HG03135 (cell line): ENCODE measurements at regions not wholly inside any gene's neighbourhood (a gene's known extent, or its start where the extent isn't known, plus 50 kb on each side); places are given as distances from the start of the nearest gene placed in this dataset.
"Not testable (repeated sequence)": the region's sequence is repeated elsewhere in the genome, so short reads cannot be mapped to it uniquely, and the experiment has no call there.

Source experiments
- ATAC-seq: cut with Tn5 transposase; IDR thresholded peaks from one replicate; pipeline ENCODE4 v1.9.1; 2021; ENCODE audit warnings: mild to moderate bottlenecking, moderate library complexity; ENCODE audit not compliant: unreplicated experiment

- no peak for ATAC-seq
Observed at GRCh38 chr11:96761451-96761850, 371.6 kb downstream of the JRKL start.

DNA sequence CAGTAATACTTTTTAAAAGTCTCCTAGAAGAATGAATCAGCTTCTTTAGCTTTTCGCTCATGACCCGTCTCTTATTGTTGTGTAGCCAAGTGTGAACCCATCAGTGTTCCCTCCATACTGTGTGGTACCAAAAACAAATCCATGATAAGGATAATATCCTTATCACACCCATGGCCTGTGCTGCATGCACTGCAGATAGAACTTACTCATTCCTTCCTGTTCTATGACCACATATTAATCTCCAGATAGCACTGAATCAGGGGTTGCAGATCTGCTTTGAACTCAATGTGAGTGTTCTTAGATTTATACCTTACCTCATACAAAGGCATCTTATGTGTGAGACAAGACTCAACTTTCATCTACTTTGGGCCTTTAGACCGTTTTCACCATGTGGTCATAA lies 373.4 kb downstream of the JRKL start:
- ATAC-seq, result no peak

GRCh38 chr11:96778272-96778671 lies 388.5 kb downstream of the JRKL start:
- ATAC-seq, result no peak

DNA sequence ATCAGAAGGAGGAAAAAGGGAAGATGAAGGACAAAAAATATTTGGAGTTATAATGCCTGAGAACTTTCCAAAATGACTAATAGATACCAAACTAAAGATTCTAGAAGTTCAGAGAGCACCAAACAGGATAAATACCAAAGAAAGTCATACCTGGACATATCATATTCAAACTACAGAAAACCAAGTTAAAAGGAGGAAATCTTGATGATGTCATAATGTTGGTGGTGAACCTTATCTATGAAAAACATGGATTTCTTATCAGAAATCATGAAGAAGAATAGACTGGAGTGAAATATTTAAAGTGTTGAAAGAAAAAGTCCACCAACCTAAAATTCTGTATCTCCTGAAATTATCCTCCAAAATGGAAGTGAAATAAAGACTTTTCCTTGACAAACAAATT lies 389.2 kb downstream of the JRKL start:
- ATAC-seq, result no peak

- no peak for ATAC-seq
Observed at GRCh38 chr11:96781082-96781481, 391.3 kb downstream of the JRKL start.

- ATAC-seq, result no peak
Observed at GRCh38 chr11:96782632-96783031, 392.8 kb downstream of the JRKL start.

DNA sequence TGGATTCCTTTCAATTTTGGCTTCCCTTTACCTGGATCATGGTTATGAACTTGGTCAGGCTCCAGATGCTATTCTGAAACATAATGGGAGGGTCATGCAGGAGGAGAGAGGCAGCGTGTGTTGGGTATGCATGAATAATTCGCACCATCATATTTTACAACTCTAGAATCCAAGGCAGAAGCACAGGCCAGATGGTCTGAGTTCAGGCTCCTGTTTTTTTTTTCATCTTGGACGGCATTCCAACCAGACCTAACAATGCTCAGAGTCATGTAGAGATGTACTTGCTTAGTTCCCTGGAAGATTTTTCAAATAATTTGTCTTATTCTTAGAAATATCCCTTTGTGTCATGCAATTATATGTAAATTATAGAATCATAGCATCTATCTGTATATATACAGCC lies 393.5 kb downstream of the JRKL start:
- no peak for ATAC-seq

DNA sequence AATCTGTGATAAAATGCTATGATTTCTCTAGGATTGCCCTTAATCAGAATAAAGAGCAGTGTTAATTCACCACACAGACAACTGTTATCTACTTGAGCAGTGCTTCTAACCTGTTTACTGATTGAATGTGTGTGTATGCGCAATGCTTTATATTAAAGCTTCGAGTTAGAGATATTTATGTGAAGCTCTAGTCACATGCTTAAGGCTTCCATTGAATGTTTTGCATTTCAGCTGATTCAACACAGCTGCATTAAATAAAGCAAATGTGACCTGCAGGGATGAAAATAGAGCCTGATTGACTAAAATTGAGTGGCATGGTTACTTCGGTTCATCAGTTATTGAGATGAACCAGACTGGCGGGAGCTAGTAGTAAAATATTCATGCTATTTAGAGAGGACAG lies 395.3 kb downstream of the JRKL start:
- no peak for ATAC-seq

DNA sequence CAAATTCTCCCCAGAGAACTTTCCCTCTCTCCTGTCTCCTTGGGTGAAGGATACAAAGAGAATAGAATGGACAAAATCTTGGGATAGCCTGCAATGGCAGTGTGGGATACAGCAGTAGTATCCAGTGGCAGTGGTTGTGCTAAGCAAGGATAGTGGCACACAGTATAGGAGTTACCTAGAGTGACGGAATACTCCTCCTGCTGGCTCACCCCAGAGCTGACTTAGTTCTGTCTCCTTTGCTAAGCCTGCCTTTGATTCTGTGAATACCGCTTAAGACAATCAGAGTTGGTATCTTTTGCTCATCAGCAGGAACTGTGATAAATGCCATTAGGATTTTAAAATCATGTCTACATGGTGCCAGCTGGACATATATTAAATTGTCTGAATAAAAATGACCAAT lies 404.3 kb downstream of the JRKL start:
- ATAC-seq, result no peak

- no peak for ATAC-seq
Observed at GRCh38 chr11:96798445-96798844, 408.6 kb downstream of the JRKL start.

DNA sequence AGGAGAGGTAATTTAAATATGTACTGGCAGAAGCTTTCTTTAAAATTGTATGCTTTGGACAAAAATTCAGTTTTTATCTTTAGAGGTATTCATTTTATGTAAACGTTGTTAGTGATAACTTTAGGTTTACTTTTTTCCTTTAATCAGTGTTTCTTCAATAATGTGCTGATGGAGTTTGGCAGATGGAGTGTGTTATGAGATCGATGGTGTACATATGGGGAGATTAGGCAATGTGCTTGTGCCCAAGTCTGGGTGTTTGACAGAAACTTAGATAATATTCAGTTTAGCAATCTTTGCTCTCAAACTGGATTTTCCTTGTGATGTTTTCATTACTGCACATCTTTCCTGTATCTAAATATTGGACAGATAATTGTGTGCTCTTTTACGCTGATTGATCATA lies 425.4 kb downstream of the JRKL start:
- no peak for ATAC-seq

GRCh38 chr11:96817482-96818399 lies 427.9 kb downstream of the JRKL start:
- ATAC-seq, result no peak

- ATAC-seq, result no peak
Observed at GRCh38 chr11:96827164-96827563, 437.4 kb downstream of the JRKL start.

DNA sequence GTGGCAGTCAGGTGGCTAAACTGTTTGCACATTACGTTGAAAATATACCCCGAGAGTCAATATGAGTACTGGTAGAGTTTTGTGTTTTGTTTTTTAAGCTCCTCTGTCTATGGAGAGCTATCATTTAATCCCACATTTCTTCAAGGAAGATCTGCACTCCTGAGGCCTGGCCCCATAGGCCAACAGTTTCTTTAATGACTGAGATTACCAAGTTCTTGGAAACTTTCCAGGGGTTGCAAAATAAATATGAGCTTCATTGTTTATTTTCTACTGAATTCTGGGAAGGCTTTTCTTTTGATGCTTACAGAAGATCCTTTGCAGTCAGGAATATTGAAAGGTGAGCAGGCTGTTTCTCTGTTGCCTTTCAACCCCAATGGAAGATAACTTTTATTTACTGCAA lies 452.0 kb downstream of the JRKL start:
- no peak for ATAC-seq

- ATAC-seq, result no peak
Observed at GRCh38 chr11:96842731-96843130, 452.9 kb downstream of the JRKL start.

GRCh38 chr11:96854425-96854824 lies 464.6 kb downstream of the JRKL start:
- no peak for ATAC-seq

DNA sequence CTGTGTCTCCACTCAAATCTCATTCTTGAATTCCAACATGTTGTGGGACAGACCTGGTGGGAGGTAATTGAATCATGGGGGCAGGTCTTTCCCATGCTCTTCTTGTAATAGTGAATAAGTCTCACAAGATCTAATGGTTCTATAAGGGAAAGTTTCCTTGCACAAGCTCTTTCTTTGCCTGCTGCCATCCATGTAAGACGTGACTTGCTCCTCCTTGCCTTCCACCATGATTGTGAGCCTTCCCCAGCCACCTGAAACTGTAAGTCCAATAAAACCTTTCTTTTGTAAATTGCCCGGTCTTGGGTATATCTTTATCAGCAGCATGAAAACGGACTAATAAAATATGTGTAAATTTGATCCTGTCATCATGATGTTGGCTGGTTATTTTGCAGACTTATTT lies 471.9 kb downstream of the JRKL start:
- not testable (repeated sequence) for ATAC-seq

DNA sequence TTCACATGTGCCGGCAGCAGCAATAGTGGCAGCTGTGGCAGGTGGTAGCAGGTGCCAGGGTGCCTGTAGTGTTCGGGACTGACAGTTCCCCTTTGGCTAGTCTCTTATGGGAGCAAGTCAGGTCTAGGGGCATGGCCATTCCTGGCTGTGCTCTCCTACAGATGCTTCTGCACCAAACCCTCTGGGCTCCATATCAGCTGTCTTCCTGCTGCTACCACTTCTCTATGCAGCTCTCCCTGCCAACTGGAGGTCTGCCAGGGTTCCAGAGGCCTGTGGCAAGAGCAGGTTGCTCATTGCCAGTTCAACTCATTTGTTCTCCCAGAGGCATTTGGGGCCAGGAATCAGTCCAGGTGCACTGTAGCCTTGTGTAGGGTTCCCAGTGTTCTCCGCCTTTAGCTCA lies 473.7 kb downstream of the JRKL start:
- no peak for ATAC-seq

DNA sequence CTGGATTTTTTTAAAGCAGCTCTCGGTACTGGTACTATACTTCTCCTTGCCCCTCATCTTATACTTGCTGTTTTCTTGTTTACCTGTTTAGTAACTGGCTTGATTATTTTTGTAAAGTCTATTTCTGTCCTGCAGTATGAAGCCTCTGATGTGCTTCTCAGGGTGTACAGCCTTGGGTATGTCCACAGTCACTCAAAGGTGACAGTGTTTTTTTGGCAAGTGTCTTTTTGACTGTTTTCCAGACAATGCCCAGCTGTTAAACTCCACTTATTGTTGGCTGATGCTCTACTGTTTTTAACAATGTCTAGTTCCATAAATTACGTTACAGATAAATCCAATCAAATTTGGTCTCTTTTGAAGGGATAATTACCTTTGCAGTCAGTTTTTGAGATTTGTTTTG lies 475.2 kb downstream of the JRKL start:
- ATAC-seq, result no peak

- no peak for ATAC-seq
Observed at GRCh38 chr11:96869207-96869606, 479.4 kb downstream of the JRKL start.

DNA sequence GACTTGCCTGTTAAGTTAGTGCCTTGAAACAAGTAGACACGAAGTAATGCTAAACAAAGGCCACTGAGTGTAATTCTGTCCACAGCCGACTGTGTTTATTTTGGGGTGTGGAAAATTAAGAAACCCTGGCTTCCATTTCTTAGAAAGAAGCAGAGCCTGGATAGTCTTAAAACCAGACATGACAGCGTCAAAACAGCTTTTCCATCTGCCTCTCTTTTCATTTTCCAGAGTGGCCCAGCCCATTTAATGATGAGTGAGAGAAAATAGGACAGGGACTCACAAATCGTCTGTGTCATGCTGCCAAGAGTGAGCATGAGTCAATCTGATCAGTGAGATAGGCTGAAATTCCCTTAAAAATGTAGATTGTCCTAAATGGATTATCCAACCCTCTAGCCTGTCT lies 485.9 kb downstream of the JRKL start:
- ATAC-seq, result no peak

- no peak for ATAC-seq
Observed at GRCh38 chr11:96878299-96879051, 488.7 kb downstream of the JRKL start.
